GM19023 (cell line): ENCODE measurements at regions not wholly inside any gene's neighbourhood (a gene's known extent, or its start where the extent isn't known, plus 50 kb on each side); places are given as distances from the start of the nearest gene placed in this dataset.

Experiments used
- ATAC-seq: cut with Tn5 transposase; IDR thresholded peaks from one replicate; pipeline ENCODE4 v1.9.1; 2021; ENCODE audit warnings: mild to moderate bottlenecking, moderate library complexity; ENCODE audit not compliant: unreplicated experiment

DNA sequence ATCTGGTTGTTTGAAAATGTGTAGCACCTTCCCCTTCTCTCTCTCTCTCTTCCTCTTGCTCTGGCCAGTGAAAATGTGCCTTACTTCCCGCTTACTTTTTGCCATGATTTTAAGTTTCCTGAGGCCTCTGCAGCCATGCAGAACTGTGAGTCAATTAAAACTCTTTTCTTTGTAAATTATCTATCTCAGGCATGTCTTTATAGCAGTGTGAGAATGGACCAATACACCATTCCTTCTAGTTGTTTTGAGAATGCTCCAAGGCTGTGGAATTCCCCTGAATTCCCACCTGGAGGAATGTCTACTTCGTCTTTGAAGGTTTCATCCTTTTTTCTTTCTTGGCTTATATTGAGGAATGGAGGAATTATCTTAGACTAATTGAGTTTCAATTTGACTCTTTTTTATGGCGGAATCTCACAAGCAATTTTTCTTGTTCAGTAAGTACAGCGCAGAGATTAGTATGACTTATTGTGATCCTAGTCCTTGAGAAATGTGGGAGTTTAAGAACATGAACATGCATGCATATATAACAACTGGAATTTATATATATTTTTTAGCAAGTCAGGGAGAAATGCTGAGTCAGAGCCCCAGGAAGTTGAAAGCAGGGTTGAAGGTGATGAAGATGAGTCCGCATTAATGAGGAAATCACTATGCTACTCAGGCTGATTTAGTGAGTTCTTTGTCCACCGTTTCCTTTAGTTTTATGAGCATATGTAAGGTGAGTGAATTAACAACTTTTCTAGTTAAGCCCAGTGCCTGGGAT is 488.1 kb upstream of the ADAMTS16 start:
- no peak for ATAC-seq

DNA sequence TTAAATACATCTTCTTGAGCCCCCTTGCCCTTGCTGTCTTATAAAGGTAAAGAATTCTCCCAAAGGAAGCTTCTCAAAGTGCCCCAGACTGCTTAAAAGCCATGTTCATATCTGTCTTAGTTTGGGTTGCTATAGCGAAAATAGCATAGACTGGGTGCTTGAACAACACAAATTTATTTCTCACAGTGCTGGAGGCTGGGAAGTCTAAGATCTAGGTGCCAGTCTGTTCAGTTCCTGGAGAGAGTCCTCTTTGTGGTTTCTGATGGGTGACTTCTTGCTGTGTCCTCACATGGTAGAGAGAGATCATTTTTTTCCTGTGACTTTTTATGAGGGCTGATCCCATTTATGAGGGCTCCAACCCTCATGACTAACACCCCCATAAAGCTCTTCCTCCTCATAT is 486.7 kb upstream of the ADAMTS16 start:
- no peak for ATAC-seq

- no peak for ATAC-seq
Measured at GRCh38 chr5:4659851-4660250, 480.3 kb upstream of the ADAMTS16 start.

DNA sequence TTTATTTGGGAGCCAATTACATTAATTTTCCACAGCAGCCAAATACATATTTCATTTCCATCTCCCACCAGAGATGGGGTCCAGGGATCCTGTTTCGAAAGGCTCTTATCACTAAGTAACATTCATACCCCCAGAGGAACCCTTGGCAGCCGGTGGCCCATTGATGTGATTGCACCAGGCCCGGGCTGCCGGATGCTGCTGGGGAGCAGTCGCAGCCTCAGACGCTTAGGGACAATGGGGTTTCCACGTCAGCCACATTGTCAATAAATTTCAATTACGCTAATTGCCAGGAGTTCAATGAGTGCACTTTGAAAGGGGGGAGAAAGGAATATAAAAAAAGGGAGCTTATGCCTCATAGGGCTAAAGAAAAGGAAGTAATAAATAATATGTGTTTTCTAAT is 478.8 kb upstream of the ADAMTS16 start:
- no peak for ATAC-seq

- ATAC-seq = no peak
Measured at GRCh38 chr5:4661836-4662235, 478.3 kb upstream of the ADAMTS16 start.

GRCh38 chr5:4662756-4663155 is 477.4 kb upstream of the ADAMTS16 start:
- no peak for ATAC-seq

- no peak for ATAC-seq
Measured at GRCh38 chr5:4665911-4666310, 474.2 kb upstream of the ADAMTS16 start.

GRCh38 chr5:4674166-4674565 is 466.0 kb upstream of the ADAMTS16 start:
- no peak for ATAC-seq

DNA sequence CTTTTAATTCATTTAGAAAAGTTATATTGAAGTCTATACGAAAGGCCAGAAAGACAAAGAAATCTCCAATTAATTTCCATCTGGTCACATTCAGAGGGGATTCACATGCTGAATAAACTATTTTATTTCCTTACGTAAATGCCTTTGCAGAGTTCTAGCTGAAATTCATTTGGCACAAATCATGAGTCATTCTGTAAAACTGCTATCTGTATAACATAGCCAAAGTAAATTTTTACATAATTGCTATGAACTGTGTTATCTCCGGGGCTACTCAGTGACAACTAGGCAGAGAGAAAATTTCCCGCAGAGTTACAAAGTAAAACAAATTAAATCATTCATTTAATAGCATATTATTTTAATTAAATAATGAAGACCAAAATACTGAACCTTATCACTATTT is 463.2 kb upstream of the ADAMTS16 start:
- no peak for ATAC-seq

- ATAC-seq = no peak
Measured at GRCh38 chr5:4684946-4685345, 455.2 kb upstream of the ADAMTS16 start.

GRCh38 chr5:4698596-4698995 is 441.5 kb upstream of the ADAMTS16 start:
- no peak for ATAC-seq

DNA sequence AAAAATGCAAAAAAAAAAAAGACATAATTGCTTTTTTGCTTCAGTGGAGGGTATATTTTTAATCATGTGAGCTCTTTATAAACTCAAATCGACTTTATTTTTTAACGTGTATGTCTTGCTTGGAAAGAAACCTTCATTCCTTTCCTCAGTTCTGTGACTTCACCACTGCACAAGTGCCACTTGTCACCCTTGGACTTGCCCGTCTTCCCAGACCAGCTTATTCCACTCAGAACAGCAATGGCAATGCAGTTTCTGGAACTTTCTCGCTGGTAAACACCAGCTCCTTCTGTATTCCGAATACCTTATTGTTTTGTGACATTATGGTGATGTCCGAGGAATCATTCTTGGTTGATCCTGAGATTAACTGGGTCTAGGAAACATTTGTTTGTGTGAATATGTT is 440.5 kb upstream of the ADAMTS16 start:
- no peak for ATAC-seq

- ATAC-seq = no peak
Measured at GRCh38 chr5:4700069-4700468, 440.1 kb upstream of the ADAMTS16 start.

DNA sequence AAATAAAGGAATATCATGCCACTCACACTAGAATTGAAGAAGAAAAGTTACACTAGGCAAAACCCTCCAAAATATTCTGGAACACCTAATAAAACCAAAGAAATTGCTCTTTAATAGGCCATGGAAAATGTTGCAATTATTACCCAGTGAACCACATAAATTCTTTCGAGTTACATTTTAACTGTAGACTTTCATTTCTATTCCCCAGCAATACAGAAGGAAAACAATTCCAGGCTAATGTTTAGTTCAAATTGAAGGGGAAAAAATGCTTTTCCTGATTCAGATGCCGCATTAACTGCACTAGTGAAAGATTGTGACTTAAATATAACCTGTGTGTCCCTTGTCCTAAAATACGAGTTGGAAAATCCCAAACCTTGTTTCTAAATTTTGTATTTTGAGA is 439.3 kb upstream of the ADAMTS16 start:
- ATAC-seq = no peak

DNA sequence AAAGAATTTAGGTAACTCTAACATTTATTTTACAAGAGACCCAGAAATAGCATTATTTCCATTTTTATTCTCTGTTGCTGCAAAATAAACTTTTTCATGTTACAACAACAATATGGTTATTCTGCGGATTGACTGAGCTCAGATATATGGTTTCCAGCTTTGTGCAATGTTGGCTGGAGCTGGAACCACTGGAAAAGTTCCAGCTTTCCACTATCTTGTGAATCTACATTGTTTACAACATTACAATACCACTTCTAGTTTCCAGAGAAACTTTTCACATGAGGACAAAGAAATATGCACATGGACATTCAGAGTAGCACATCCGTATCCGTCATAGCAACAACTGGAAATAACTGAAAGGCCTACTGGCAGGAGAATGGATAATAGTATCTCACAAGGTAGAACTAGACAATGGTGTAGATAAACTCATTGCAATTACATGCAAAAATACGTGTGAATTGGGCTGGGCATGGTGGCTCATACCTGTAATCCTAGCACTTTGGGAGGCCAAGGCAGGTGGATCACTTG is 436.1 kb upstream of the ADAMTS16 start:
- no peak for ATAC-seq

DNA sequence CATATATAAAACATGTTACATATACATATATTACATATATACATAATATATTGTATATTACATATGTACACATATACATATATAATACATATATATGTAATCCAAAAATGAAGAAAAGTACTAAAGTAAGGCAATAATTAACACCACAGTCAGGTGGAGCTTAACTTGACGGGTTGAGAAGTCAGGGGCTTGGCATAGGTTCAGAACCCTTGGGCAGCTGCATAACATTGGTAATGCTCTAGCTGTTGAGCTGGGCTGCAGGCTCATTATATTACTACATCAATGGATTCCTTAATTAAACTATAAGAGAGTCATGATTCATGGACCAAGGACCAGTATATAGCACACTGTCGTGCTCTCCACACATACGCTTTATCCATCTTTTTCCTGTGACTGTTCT is 435.2 kb upstream of the ADAMTS16 start:
- no peak for ATAC-seq

- no peak for ATAC-seq
Measured at GRCh38 chr5:4716781-4717180, 423.3 kb upstream of the ADAMTS16 start.

DNA sequence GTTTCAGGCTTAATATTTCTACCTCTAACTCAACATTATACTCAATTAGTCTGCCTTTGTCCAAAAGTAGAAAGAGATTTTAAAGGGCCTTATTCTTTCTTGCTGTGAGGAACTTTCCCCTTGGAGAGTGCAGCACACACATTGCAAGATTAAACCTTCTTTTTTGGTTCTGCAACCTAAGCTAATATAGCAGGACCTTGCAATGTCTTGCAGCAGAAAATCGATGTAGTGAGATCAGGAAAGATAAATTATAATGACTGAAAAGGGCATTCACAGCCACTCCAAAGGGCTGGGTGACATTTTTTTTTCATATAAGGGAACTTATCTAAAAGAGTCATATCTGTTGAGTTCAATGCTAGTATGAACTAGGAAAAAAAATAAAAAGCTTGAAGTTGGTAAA is 422.7 kb upstream of the ADAMTS16 start:
- ATAC-seq = no peak

- no peak for ATAC-seq
Measured at GRCh38 chr5:4720831-4721230, 419.3 kb upstream of the ADAMTS16 start.

DNA sequence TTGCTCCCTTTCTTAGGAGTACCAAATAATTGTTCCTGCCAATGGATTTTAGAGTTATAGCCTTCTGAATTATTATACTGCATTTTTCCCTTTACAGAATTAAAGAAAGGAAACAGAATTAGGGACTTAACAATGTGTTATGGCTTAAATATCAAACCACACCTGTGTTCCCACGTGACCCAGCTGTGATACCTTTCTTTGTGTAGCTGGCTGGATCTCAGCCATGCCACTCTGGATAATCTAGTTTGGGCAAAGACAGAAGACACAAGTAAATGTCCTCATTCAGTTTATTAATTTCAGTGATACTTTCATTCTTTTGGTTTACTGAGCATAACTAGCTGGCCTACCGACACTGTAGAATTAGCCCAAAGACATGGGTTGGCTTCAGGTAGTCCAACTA is 417.2 kb upstream of the ADAMTS16 start:
- no peak for ATAC-seq

DNA sequence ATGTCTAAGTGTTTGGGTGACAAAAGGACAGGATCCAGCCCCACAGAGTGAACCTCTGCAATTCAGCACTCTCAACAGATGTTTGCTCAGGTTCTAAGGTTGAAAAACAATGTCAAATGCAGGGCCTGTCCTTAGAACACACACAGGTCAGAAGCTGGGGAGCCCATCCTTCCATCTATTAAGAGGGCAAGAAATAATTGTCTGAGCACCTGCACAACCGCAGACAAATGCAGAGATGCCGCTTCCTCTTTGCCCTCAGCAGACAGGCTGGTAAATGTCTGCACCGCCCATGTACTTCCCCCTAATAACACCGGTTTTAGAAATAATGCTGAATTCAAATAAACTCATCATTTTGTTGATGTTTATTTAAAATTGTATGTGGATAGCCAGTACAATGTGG is 414.5 kb upstream of the ADAMTS16 start:
- ATAC-seq = no peak

- ATAC-seq = no peak
Measured at GRCh38 chr5:4730279-4730678, 409.9 kb upstream of the ADAMTS16 start.

DNA sequence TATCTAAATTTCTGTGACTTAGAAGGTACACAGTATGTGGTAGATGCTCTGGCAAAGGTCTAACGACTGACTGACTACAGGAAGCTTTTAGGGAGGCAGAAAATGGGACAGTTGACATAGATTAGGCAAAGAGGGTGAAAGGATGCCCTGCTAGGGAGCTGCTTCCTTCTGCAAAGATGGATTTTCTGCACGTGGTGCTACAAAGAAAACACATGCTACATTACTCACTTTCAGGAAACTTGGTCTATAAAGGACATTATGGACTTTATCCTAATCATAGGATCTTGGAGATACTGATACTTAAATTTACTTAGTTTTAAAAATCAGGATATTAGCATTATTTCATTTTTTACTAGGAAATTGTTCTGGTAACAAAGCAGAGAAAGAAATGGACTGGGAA is 405.8 kb upstream of the ADAMTS16 start:
- no peak for ATAC-seq
